H1 (cell line): ENCODE measurements at regions not wholly inside any gene's neighbourhood (a gene's known extent, or its start where the extent isn't known, plus 50 kb on each side); places are given as distances from the start of the nearest gene placed in this dataset.

Experiments
- KDM4A ChIP-seq: IDR thresholded peaks from one replicate; pipeline ENCODE4 v1.7.1; 2012; ENCODE audit warnings: low read depth, mild to moderate bottlenecking, moderate library complexity, low read length, inconsistent platforms; ENCODE audit not compliant: severe bottlenecking
- KDM5A ChIP-seq: fragments of 200-600 bp; IDR thresholded peaks from 2 replicates; pipeline ENCODE4 v1.7.1; 2012; ENCODE audit warnings: mild to moderate bottlenecking, low read length, inconsistent platforms, mixed read lengths
- RAD21 ChIP-seq, 2 experiments: IDR thresholded peaks in 1 of 2; conservative IDR thresholded peaks in 1 of 2; 2 replicates each; pipeline ENCODE4 v1.6.1; 2011; ENCODE audit warnings: low read depth in 2 of 2, low read length in 2 of 2, improper control_type of control experiment in 1 of 2, inconsistent platforms in 1 of 2, mild to moderate bottlenecking in 1 of 2, moderate library complexity in 1 of 2
- SP2 ChIP-seq: IDR thresholded peaks from 2 replicates; pipeline ENCODE4 v1.6.1; 2012; ENCODE audit warnings: mild to moderate bottlenecking, low read length, inconsistent platforms
- SRF ChIP-seq: IDR thresholded peaks from 2 replicates; pipeline ENCODE4 v1.6.1; 2011; ENCODE audit warnings: mild to moderate bottlenecking, low read depth, low read length, moderate library complexity
- TAF1 ChIP-seq: IDR thresholded peaks from 2 replicates; pipeline ENCODE4 v1.6.1; 2011; ENCODE audit warnings: mild to moderate bottlenecking, low read depth, low read length
- TF ChIP-seq, protein P1 (sequence below): IDR thresholded peaks from 2 replicates; pipeline ENCODE4 v1.6.1; 2012; ENCODE audit warnings: inconsistent platforms

- TF ChIP-seq KDM4A (no peak), RAD21 (IDR thresholded peaks at IDR 0.05 in 1 of 2, conservative IDR thresholded peaks at IDR 0.05 in 1 of 2; ENCODE audit: low read depth in 2 of 2, low read length in 2 of 2) (no peak), KDM5A (no peak), SP2 (no peak), TAF1 (no peak), SRF (no peak)
- TF ChIP-seq, protein P1, sequence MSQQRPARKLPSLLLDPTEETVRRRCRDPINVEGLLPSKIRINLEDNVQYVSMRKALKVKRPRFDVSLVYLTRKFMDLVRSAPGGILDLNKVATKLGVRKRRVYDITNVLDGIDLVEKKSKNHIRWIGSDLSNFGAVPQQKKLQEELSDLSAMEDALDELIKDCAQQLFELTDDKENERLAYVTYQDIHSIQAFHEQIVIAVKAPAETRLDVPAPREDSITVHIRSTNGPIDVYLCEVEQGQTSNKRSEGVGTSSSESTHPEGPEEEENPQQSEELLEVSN: no peak
Observed at GRCh38 chr6:139485742-139486475, 111.5 kb upstream of the CITED2 start (continued).
